ENCODE measurements at regions not wholly inside any gene's neighbourhood (a gene's known extent, or its start where the extent isn't known, plus 50 kb on each side); places are given as distances from the start of the nearest gene placed in this dataset.

- peak; percentile 32 for DNase-seq (ENCODE audit: low spot score)
- H3K4me3 ChIP-seq, result no peak overlapping the region
- peaks cover 0 to 8% of the 10 kb centered on the region in 2 donors for H3K9me3 ChIP-seq
- no peaks in the 10 kb centered on the region for H3K27me3 ChIP-seq
- no peak for TF ChIP-seq CTCF (IDR thresholded peaks at IDR 0.05)
- no peaks in the 10 kb centered on the region for H3K36me3 ChIP-seq
- H3K27ac ChIP-seq, result peak overlapping the region in 1 of 2 donors; percentile 85
- H3K4me1 ChIP-seq, result peaks cover 0 to 28% of the 10 kb centered on the region in 2 donors
Measured at GRCh38 chr17:77728871-77729270, 229.6 kb upstream of the TNRC6C start.

GRCh38 chr17:77729587-77729986 is 228.9 kb upstream of the TNRC6C start:
- Histone ChIP-seq H3K27me3 (no peaks in the 10 kb centered on the region), H3K36me3 (no peaks in the 10 kb centered on the region), H3K4me1 (peaks cover 0 to 35% of the 10 kb centered on the region in 2 donors), H3K4me3 (no peak overlapping the region), H3K27ac (no peak overlapping the region), H3K9me3 (peaks cover 0 to 8% of the 10 kb centered on the region in 2 donors)
- DNase-seq (ENCODE audit: low spot score), result peak; percentile 23
- no peak for TF ChIP-seq CTCF (IDR thresholded peaks at IDR 0.05)

- peaks cover 4 to 43% of the 10 kb centered on the region in 2 donors for H3K4me1 ChIP-seq
- no peak overlapping the region for H3K27ac ChIP-seq
- no peak for TF ChIP-seq CTCF (IDR thresholded peaks at IDR 0.05)
- no peaks in the 10 kb centered on the region for H3K36me3 ChIP-seq
- H3K9me3 ChIP-seq, result peaks cover 0 to 8% of the 10 kb centered on the region in 2 donors
- H3K27me3 ChIP-seq, result no peaks in the 10 kb centered on the region
- no peak overlapping the region for H3K4me3 ChIP-seq
- no peak for DNase-seq (ENCODE audit: low spot score)
Measured at GRCh38 chr17:77730376-77730775, 228.1 kb upstream of the TNRC6C start.

- peak overlapping the region; percentile 89 to 92 for H3K27ac ChIP-seq
- no peaks in the 10 kb centered on the region for H3K27me3 ChIP-seq
- no peaks in the 10 kb centered on the region for H3K36me3 ChIP-seq
- H3K9me3 ChIP-seq, result peaks cover 0 to 8% of the 10 kb centered on the region in 2 donors
- H3K4me3 ChIP-seq, result peak overlapping the region in 1 of 2 donors; percentile 21
- peaks cover 4 to 53% of the 10 kb centered on the region in 2 donors for H3K4me1 ChIP-seq
- no peak for TF ChIP-seq CTCF (IDR thresholded peaks at IDR 0.05)
- DNase-seq (ENCODE audit: low spot score), result peak; percentile 49
Measured at GRCh38 chr17:77733576-77734296, 224.8 kb upstream of the TNRC6C start.

GRCh38 chr17:77734371-77735080 is 224.0 kb upstream of the TNRC6C start:
- H3K9me3 ChIP-seq, result peaks cover 0 to 8% of the 10 kb centered on the region in 2 donors
- H3K4me3 ChIP-seq, result peak overlapping the region in 1 of 2 donors; percentile 21
- H3K4me1 ChIP-seq, result peaks cover 4 to 59% of the 10 kb centered on the region in 2 donors
- peak; percentile 91 for DNase-seq (ENCODE audit: low spot score)
- TF ChIP-seq CTCF (IDR thresholded peaks at IDR 0.05), result peak in 1 of 2 donors; percentile 45
- H3K36me3 ChIP-seq, result no peaks in the 10 kb centered on the region
- no peaks in the 10 kb centered on the region for H3K27me3 ChIP-seq
- peak overlapping the region; percentile 89 to 92 for H3K27ac ChIP-seq

Data from right atrium auricular region (tissue), 2 donors.